ENCODE measurements at regions not wholly inside any gene's neighbourhood (a gene's known extent, or its start where the extent isn't known, plus 50 kb on each side); places are given as distances from the start of the nearest gene placed in this dataset.

GRCh38 chr12:77745624-77746023, 85.1 kb upstream of the NAV3 start:
- no peak for DNase-seq
- H3K79me2 ChIP-seq (ENCODE audit: low read depth): no peaks in the 10 kb centered on the region
- H3K27me3 ChIP-seq (ENCODE audit: insufficient read depth, low read depth): no peaks in the 10 kb centered on the region
- H3F3A ChIP-seq (ENCODE audit: insufficient read depth, low read depth): no peaks in the 10 kb centered on the region
- no peak overlapping the region for H2AFZ ChIP-seq
- POLR2A ChIA-PET (ENCODE audit: unreplicated experiment): no interaction called here
- H3K27ac ChIP-seq: no peak overlapping the region
- TF ChIP-seq CTCF (conservative IDR thresholded peaks at IDR 0.05) (no peak), EZH2 (IDR thresholded peaks at IDR 0.05; ENCODE audit: low read depth) (no peak)
- no peak overlapping the region for H3K4me3 ChIP-seq
- CTCF ChIA-PET: interaction anchor here (0.6 kb wide), 1 partner anchor 115 kb away, joined by 12 read pairs; no protein-coding TSS in a partner anchor
- intact Hi-C loops (cut with micrococcal nuclease; ENCODE audit: unreplicated experiment): no loop called here
- no TSS peak for BruUV-seq (replicated peaks)
- no peak overlapping the region for H3K4me2 ChIP-seq
- H3K9me3 ChIP-seq (ENCODE audit: insufficient read depth, low read depth): no peaks in the 10 kb centered on the region
- H3K9me2 ChIP-seq (ENCODE audit: insufficient read depth): no peaks in the 10 kb centered on the region; the same call in 1 of the 2 replicates
- no peaks in the 10 kb centered on the region for H3K36me3 ChIP-seq (ENCODE audit: low read depth)
- no peaks in the 10 kb centered on the region for H4K20me1 ChIP-seq (ENCODE audit: insufficient read depth)
- no peaks in the 10 kb centered on the region for H3K4me1 ChIP-seq (replicated peaks; ENCODE audit: insufficient read depth)

GRCh38 chr12:77742631-77743030, 88.1 kb upstream of the NAV3 start:
- Histone ChIP-seq H3K9me3 (ENCODE audit: insufficient read depth, low read depth) (no peaks in the 10 kb centered on the region), H3K36me3 (ENCODE audit: low read depth) (no peaks in the 10 kb centered on the region), H3K4me1 (replicated peaks; ENCODE audit: insufficient read depth) (no peaks in the 10 kb centered on the region), H3K27me3 (ENCODE audit: insufficient read depth, low read depth) (no peaks in the 10 kb centered on the region), H3K27ac (no peak overlapping the region), H3F3A (ENCODE audit: insufficient read depth, low read depth) (no peaks in the 10 kb centered on the region), H3K9me2 (ENCODE audit: insufficient read depth) (no peaks in the 10 kb centered on the region; the same call in 1 of the 2 replicates), H2AFZ (no peak overlapping the region), H3K79me2 (ENCODE audit: low read depth) (no peaks in the 10 kb centered on the region), H4K20me1 (ENCODE audit: insufficient read depth) (no peaks in the 10 kb centered on the region), H3K4me3 (no peak overlapping the region), H3K4me2 (no peak overlapping the region)
- BruUV-seq (replicated peaks): no TSS peak
- DNase-seq: no peak
- CTCF ChIA-PET: no interaction called here
- POLR2A ChIA-PET (ENCODE audit: unreplicated experiment): no interaction called here
- intact Hi-C loops (cut with micrococcal nuclease; ENCODE audit: unreplicated experiment): no loop called here
- no peak for TF ChIP-seq EZH2 (IDR thresholded peaks at IDR 0.05; ENCODE audit: low read depth)
- no peak for TF ChIP-seq CTCF (conservative IDR thresholded peaks at IDR 0.05)

GRCh38 chr12:77741974-77742517, 88.6 kb upstream of the NAV3 start:
- intact Hi-C loops (cut with micrococcal nuclease; ENCODE audit: unreplicated experiment): no loop called here
- H3K4me1 ChIP-seq (replicated peaks; ENCODE audit: insufficient read depth): no peaks in the 10 kb centered on the region
- H3K9me2 ChIP-seq (ENCODE audit: insufficient read depth): no peaks in the 10 kb centered on the region; the same call in 1 of the 2 replicates
- no peak for DNase-seq
- H2AFZ ChIP-seq: no peak overlapping the region
- H3F3A ChIP-seq (ENCODE audit: insufficient read depth, low read depth): no peaks in the 10 kb centered on the region
- H3K4me3 ChIP-seq: no peak overlapping the region
- POLR2A ChIA-PET (ENCODE audit: unreplicated experiment): no interaction called here
- TF ChIP-seq EZH2 (IDR thresholded peaks at IDR 0.05; ENCODE audit: low read depth) (no peak), CTCF (conservative IDR thresholded peaks at IDR 0.05) (no peak)
- H3K79me2 ChIP-seq (ENCODE audit: low read depth): no peaks in the 10 kb centered on the region
- H3K27ac ChIP-seq: no peak overlapping the region
- H3K9me3 ChIP-seq (ENCODE audit: insufficient read depth, low read depth): no peaks in the 10 kb centered on the region
- H3K36me3 ChIP-seq (ENCODE audit: low read depth): no peaks in the 10 kb centered on the region
- no TSS peak for BruUV-seq (replicated peaks)
- H3K4me2 ChIP-seq: no peak overlapping the region
- CTCF ChIA-PET: no interaction called here
- H4K20me1 ChIP-seq (ENCODE audit: insufficient read depth): no peaks in the 10 kb centered on the region
- no peaks in the 10 kb centered on the region for H3K27me3 ChIP-seq (ENCODE audit: insufficient read depth, low read depth)
